ENCODE measurements at regions not wholly inside any gene's neighbourhood (a gene's known extent, or its start where the extent isn't known, plus 50 kb on each side); places are given as distances from the start of the nearest gene placed in this dataset.
"Not testable (repeated sequence)": the region's sequence is repeated elsewhere in the genome, so short reads cannot be mapped to it uniquely, and the experiment has no call there.

DNA sequence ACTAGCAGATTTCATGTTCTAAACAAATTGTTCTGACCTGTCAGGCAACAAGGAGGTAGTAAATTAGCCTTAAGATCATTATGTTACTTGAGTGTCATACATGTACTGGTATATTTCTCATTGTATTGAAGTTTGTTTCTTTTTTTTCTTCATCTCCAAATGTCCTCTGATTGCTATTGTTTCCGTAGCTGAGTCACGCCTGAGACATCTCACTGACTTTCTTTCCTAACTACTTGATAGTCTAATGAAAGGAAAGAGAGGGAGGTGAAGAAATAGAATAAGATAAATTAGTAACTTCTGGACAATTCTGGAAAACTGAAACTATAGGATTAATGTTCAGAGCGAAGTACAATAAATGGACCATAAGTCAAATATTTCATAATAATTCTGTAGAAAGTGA, 1049.9 kb downstream of the TSN start:
- DNase-seq (ENCODE audit: low spot score) = no peak

DNA sequence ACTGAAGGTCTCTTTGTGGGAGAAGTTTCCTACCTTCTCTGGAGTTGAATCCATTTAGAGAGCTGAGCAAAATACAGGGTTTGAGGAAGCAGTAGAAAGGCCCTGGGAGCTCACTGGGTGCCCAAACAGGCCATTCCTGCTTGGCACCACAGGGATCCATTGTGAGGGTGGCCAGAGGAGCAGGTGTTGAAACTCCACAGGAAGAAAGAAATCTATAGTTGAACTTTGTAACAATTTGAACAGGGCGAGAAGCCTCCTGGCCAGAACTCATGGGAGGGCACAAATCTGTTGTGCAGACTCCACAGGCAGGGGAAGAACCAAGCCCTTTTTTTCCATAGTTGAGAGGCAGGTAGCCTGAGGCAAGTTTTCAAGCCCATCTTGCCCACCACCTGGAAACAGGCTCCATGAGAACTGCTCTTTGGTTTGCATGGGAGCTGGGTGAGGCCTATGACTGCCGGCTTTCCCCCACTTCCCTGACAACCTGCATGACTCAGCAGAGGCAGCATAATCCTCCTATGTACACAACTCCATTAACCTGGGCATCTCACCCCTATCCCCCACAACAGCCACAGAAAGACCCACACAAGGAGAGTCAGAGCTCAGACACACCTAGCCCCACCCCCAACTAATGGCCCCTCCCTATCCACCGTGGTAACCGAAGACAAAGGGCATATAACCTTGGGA, 1053.0 kb downstream of the TSN start:
- DNase-seq (ENCODE audit: low spot score) = no peak

- DNase-seq (ENCODE audit: low spot score) = not testable (repeated sequence)
These were observed 1056.8 kb downstream of the TSN start for GRCh38 chr2:122812214-122812613.

GRCh38 chr2:122815120-122815519, 1059.7 kb downstream of the TSN start:
- DNase-seq (ENCODE audit: low spot score) = no peak

GRCh38 chr2:122816803-122817202, 1061.4 kb downstream of the TSN start:
- DNase-seq (ENCODE audit: low spot score) = no peak

DNA sequence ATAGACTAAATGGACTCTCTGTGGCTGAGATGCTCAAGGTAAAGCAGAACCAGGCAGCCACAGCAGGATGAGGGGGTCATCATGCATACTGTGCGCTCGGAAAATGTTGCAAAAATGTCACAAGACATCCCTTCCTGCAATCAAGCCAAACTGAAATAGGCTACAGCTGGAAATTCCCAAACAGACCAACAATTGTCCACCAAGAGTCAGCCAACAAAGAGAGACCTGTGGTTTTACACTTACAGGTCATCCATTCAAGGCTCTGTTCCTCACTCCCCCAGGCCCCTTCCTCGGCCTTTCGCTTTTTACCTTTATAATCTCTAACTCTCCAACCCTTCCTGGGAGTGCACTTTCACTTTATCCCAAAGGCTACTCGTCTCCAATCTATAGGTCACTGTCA, 1066.9 kb downstream of the TSN start:
- no peak for DNase-seq (ENCODE audit: low spot score)

- DNase-seq (ENCODE audit: low spot score) = no peak
These were observed 1074.7 kb downstream of the TSN start for GRCh38 chr2:122830157-122830556.

DNA sequence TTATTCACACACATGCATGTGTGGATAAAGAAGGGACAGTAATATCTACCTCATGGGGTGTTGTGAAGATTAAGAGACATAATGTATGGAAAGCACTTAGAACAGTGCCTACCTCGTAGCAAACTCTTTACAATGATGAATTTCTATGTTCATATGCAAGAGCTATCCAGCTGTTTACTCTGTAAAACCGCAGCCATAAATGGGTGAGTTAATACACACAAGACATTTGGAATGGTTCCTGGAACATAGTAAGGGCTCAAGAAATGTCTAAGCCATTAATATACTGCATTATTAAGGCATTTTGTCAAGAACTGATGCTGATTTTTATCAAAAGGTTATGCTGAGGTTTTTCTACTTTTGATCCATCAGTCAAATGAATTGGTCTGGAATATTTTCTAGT, 1076.2 kb downstream of the TSN start:
- DNase-seq (ENCODE audit: low spot score) = no peak

GRCh38 chr2:122843503-122843902, 1088.1 kb downstream of the TSN start:
- DNase-seq (ENCODE audit: low spot score) = no peak

DNA sequence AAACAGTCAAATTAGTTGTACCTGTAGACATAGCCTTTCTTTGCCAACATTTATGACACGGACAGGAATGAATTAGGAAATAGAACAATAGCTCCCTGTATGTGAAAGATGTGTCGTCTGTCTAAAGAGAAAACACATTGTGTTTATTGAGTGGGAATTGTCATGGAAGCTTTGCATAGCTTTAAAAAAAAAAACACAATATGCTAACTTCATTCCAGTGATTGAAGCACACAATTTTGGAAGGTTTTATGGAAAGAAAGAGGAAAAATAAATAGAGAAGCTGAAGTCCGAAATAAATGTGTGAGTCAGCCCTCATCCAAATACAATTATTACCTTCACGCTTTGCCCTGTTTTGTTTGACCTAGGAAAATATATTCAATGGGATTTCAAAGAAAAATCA, 1095.7 kb downstream of the TSN start:
- DNase-seq (ENCODE audit: low spot score) = no peak

- DNase-seq (ENCODE audit: low spot score) = no peak
These were observed 1096.6 kb downstream of the TSN start for GRCh38 chr2:122851972-122852531.

DNA sequence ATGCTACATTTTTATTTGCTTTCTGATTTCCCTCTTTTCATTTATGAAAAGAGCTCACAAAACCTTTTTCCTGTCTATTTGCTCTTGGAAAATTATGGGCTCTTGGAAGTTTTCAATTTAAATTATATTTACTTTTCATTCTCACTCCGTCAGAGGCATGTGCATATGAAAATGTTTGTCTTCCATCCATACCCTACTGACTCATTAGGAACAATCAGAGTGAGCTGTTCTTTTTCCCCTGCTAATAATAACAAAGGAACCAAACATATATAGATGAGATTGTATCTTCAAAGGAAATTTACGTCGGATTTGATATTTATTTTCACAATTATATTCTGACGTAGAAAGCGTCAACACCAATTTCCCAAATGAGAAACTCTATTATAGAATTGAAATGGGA, 1101.2 kb downstream of the TSN start:
- DNase-seq (ENCODE audit: low spot score) = no peak

- DNase-seq (ENCODE audit: low spot score) = no peak
These were observed 1102.7 kb downstream of the TSN start for GRCh38 chr2:122858075-122858702.

DNA sequence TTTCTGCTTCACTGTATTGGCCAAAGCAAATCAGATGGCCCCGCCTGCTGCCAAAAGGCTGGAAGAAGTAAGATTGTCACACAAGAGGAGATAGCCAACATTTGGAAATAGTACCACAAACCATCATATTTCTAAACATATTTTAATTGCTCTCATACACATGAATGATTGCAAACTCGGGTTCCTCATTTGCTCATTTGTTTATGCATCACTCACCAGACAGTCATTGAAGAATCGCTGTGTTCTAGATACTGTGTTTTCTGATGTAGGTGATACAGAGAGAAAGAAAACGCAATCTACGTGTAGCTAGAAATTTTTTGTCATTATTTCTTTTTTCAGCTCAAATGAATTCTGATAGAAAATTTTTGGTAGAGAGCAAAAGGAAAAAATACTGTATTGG, 1103.4 kb downstream of the TSN start:
- DNase-seq (ENCODE audit: low spot score) = no peak

DNA sequence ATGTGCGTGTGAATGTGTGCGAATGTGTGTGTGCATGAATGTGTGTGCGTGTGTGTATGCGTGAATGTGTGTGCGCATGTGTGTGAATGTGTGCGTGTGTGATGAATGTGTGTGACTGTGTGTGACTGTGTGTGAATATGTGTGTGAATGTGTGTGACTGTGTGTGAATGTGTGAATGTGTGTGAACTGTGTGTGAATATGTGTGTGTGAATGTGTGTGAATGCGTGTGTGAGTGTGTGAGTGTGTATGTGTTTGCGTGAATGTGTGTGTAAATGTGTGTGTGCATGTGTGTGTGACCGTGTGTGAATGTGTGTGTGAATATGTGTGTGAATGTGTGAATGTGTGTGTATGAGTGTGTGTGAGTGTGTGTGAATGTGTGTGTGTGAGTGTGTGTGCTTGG, 1103.8 kb downstream of the TSN start:
- no peak for DNase-seq (ENCODE audit: low spot score)

GRCh38 chr2:122863532-122863931, 1108.1 kb downstream of the TSN start:
- DNase-seq (ENCODE audit: low spot score) = no peak

DNA sequence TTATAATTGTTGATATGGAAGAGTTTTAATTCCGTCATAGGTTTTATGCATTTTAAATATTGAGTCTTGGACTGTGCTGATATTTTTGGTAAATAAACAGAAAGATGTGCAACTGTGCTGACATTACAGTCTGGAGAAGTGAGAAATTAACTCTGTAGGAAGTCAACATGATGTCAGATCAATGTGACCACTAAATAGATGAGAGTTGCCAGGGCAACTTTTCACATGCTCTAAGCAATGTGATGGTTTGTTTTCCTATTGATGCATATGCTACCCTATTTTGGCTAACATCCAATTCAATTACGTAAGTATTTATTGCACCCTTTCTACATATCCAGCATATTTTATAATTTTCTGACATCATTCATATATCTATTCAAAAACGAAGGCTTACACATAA, 1109.3 kb downstream of the TSN start:
- no peak for DNase-seq (ENCODE audit: low spot score)

DNA sequence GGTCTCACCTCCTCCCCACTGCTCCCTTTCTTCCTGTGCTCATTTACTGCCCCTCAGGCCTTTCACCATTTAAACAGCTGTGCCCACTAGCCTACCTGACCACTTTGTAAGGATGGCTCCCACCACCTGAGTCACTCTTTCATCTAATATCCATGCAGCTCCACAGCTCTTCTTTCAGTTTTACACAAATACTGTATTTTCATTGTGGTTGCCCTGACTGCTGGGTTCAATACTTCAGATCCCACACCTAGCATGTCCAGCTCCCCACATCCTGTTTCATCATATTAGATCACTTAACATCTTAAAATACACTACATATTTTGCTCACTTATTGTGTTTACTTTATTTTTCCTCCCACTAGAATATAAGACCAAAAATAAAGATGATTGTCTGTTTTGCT, 1110.6 kb downstream of the TSN start:
- no peak for DNase-seq (ENCODE audit: low spot score)

DNA sequence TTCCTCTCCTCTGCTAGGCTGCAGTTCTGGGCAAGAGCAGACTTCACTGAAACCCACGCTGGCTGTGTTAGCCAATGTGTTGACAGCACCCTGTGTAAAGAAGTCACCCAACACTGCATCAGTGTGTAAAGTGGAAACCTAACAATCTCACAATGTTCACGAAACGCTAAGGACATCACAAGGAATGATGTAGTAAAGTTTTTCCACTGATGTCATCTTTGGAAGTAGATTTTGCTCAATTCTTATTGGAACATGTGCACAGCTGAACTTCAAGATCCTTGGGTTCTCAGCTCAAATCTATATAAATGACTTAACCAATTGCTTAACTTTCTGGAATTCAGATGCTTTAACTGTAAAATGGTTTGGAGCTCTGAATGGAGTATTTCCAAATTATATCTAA, 1112.5 kb downstream of the TSN start:
- no peak for DNase-seq (ENCODE audit: low spot score)

DNA sequence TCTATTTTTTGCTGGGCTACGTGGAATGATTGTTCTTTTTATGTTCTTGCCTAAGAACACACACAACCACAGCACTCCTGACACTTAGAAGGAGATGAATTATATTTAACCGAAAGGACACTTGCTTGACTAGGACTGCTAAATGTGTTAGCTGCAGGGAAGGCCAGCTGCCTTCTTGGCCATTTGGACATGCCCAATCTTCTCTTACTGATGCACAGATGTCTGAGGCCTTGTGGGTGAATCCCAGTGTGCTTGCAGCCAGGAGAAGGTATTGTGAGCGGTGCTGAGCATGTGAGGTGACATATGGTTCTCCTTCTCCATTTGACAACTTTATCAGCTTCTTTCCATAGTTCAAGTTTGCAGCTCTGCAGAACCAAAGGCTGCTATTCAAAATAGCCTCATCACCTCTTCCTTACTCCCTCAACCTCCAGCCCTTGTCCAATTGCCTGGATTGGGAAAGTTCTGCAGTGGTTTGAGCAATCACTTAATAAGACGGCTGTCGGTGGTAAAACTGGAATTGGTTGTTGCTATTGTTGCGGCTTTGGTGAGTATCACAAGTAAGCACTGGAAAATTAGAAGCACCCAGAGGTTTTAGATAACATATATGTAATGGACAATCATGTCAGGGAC, 1113.3 kb downstream of the TSN start:
- no peak for DNase-seq (ENCODE audit: low spot score)

DNA sequence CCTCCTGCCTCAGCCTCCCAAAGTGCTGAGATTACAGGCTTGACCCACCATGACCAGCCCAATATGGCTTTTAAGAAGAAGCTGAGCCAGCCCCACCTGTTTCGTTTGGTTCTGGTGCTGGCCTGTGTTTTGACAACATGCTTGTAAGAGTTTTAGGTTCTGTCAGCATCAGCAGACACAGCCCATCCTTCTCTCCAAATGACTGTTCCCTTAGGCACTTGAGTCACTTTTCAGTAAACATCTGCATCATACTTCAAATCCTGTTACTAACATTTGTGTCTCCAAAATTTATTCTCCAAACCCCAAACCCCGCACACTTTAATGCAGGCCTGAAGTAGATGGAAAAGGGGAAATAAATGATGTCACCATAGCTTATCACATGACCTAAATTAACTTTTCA, 1118.5 kb downstream of the TSN start:
- no peak for DNase-seq (ENCODE audit: low spot score)

DNA sequence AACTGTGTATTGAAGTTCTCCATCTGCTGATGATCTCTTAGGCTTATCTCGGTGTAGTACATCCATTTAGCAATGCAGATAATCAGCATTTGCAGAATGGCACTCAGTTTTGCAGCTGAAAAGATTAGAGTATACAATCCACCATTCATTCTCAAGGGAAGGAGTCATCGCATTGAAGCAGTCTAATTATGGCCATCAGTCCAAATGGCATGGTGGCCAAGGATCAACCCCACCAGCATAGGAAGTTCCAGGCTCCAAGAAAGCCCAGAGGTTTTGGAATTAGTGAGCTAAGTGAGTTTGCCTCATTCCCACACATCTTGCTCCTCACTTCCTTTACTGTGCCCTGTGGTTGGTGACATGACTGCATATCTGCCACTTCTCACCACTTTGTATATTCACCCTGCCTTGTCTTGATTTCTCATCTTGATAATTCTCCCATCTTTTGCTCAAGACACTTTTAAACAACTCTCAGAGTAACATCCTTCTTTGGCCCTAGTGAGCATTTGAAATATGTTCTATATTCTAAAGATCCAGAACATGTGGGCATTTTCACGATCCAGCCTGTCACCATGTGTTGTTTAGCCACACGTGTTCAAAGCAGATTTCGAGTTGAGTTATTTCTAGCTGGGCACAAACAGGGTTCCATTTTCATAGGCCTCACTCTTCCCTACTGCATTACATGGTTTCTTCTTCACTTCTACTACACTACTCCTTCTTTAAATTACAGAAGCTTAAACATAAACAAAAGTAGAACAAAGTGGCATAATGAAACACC, 1119.8 kb downstream of the TSN start:
- no peak for DNase-seq (ENCODE audit: low spot score)

DNA sequence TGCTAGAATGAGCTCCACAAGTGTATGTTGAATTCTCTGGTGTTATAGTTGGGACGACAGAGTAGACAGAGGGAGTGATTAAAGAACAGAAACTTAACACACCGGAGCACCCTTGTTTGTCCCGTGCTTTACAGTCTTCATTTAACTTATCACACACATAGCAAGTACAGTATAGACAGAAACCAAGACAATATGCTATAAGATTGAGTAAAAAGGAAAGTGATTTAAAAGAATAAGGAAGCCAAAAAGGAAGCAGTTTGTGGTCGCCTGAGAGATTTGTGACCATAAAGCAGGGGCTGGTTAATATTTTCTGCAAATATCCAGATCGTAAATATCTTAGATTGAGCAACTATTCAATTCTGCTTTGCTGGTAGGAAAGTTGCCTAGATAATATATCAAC, 1128.4 kb downstream of the TSN start:
- DNase-seq (ENCODE audit: low spot score) = no peak
